GM10266 (cell line): ENCODE measurements at regions not wholly inside any gene's neighbourhood (a gene's known extent, or its start where the extent isn't known, plus 50 kb on each side); places are given as distances from the start of the nearest gene placed in this dataset.

Experiments
- DNase-seq: peaks from one replicate; pipeline ENCODE4 v3.0.0; 2012; ENCODE audit errors: extremely low spot score
- CTCF ChIP-seq: IDR thresholded peaks from 2 replicates; pipeline ENCODE4 v1.5.1; 2012; ENCODE audit warnings: mild to moderate bottlenecking, low read depth; ENCODE audit not compliant: control insufficient read depth, insufficient read depth; ENCODE audit errors: missing control alignments

- no peak for TF ChIP-seq CTCF
- DNase-seq: no peak
Measured at GRCh38 chr3:79928687-79929408, 161.1 kb upstream of the ROBO1 start.

GRCh38 chr3:79926522-79926921, 158.7 kb upstream of the ROBO1 start:
- TF ChIP-seq CTCF: no peak
- no peak for DNase-seq

- DNase-seq: no peak
- no peak for TF ChIP-seq CTCF
Measured at GRCh38 chr3:79922633-79923032, 154.8 kb upstream of the ROBO1 start.

GRCh38 chr3:79917561-79917960, 149.8 kb upstream of the ROBO1 start:
- no peak for DNase-seq
- TF ChIP-seq CTCF: no peak

GRCh38 chr3:79910337-79910736, 142.5 kb upstream of the ROBO1 start:
- TF ChIP-seq CTCF: no peak
- no peak for DNase-seq

- no peak for DNase-seq
- TF ChIP-seq CTCF: no peak
Measured at GRCh38 chr3:79906106-79906505, 138.3 kb upstream of the ROBO1 start.

GRCh38 chr3:79902151-79902550, 134.4 kb upstream of the ROBO1 start:
- TF ChIP-seq CTCF: no peak
- no peak for DNase-seq
